Esophagus muscularis mucosa (tissue), 3 donors: ENCODE measurements at regions not wholly inside any gene's neighbourhood (a gene's known extent, or its start where the extent isn't known, plus 50 kb on each side); places are given as distances from the start of the nearest gene placed in this dataset.

Experiments
- CTCF ChIP-seq, 3 experiments: fragments of 200-600 bp in 2 of 3; fragments of 450-650 bp in 1 of 3; sonication (generic) in 2 of 3; IDR thresholded peaks; one replicate each; pipeline ENCODE4 v1.5.1; 2017 to 2019; ENCODE audit warnings: antibody characterized with exemption in 3 of 3, mild to moderate bottlenecking in 2 of 3, moderate library complexity in 1 of 3
- POLR2A ChIP-seq: fragments of 450-650 bp; IDR thresholded peaks from one replicate; pipeline ENCODE4 v1.6.1; 2017; ENCODE audit warnings: antibody characterized with exemption, moderate library complexity, mild to moderate bottlenecking, low read depth
- POLR2AphosphoS5 ChIP-seq, 2 donors: sonication (generic); formaldehyde crosslinking; IDR thresholded peaks; one replicate each; pipeline ENCODE4 v1.6.1; 2017; ENCODE audit warnings: antibody characterized with exemption in 2 of 2

- TF ChIP-seq POLR2A (no peak), CTCF (IDR thresholded peaks at IDR 0.05) (no peak), POLR2AphosphoS5 (IDR thresholded peaks at IDR 0.05) (no peak)
Observed at GRCh38 chr5:124668353-124669299, 77.8 kb downstream of the ZNF608 start.
